ENCODE measurements at regions not wholly inside any gene's neighbourhood (a gene's known extent, or its start where the extent isn't known, plus 50 kb on each side); places are given as distances from the start of the nearest gene placed in this dataset.
"Not testable (repeated sequence)": the region's sequence is repeated elsewhere in the genome, so short reads cannot be mapped to it uniquely, and the experiment has no call there.

DNA sequence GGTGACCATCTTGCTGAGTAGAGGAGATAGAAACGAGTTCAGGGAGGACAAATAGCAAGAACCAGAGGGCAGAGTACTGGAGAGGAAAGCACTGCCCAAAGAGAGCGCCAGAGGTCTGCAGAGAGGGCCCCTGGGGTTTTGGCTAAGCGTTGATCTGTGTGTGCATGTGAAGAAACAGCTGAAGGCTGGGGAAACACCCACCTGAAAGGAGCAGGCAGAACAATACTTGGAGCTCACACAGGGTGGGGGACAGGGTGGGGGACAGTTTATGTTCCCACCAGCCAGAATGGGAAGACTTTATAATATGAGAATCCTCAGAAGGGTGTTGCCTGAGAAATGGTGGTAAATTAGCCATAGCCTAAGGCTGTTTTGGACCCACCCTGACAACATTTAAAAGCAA lies 200.4 kb downstream of the NPIPB11 start:
- not testable (repeated sequence) for TF ChIP-seq POLR2A (IDR thresholded peaks at IDR 0.05; ENCODE audit: low read length); GATA1 (IDR thresholded peaks at IDR 0.05; ENCODE audit: low read depth, low read length)
